Gastroesophageal sphincter (tissue), 3 donors: ENCODE measurements at regions not wholly inside any gene's neighbourhood (a gene's known extent, or its start where the extent isn't known, plus 50 kb on each side); places are given as distances from the start of the nearest gene placed in this dataset.

Experiments
- CTCF ChIP-seq, 4 experiments: fragments of 200-600 bp in 2 of 4; fragments of 450-650 bp in 2 of 4; sonication (generic) in 1 of 4; IDR thresholded peaks; one replicate each; pipeline ENCODE4 v1.5.1; 2017 to 2019; ENCODE audit warnings: antibody characterized with exemption in 4 of 4, mild to moderate bottlenecking in 2 of 4, moderate library complexity in 2 of 4
- EP300 ChIP-seq: sonication (generic); formaldehyde crosslinking; IDR thresholded peaks from one replicate; pipeline ENCODE4 v1.6.1; 2017; ENCODE audit warnings: antibody characterized with exemption, mild to moderate bottlenecking

GRCh38 chr7:82615527-82615926 is 171.9 kb upstream of the CACNA2D1 start:
- no peak for TF ChIP-seq CTCF (IDR thresholded peaks at IDR 0.05)
- TF ChIP-seq EP300, result no peak
